ENCODE measurements at regions not wholly inside any gene's neighbourhood (a gene's known extent, or its start where the extent isn't known, plus 50 kb on each side); places are given as distances from the start of the nearest gene placed in this dataset.

- TF ChIP-seq POLR2A (IDR thresholded peaks at IDR 0.05; ENCODE audit: low read length) (no peak), GATA1 (IDR thresholded peaks at IDR 0.05; ENCODE audit: low read depth, low read length) (no peak)
Observed at GRCh38 chr4:34412233-34412632, 1832.1 kb downstream of the ARAP2 start.
